ENCODE measurements at regions not wholly inside any gene's neighbourhood (a gene's known extent, or its start where the extent isn't known, plus 50 kb on each side); places are given as distances from the start of the nearest gene placed in this dataset.

DNA sequence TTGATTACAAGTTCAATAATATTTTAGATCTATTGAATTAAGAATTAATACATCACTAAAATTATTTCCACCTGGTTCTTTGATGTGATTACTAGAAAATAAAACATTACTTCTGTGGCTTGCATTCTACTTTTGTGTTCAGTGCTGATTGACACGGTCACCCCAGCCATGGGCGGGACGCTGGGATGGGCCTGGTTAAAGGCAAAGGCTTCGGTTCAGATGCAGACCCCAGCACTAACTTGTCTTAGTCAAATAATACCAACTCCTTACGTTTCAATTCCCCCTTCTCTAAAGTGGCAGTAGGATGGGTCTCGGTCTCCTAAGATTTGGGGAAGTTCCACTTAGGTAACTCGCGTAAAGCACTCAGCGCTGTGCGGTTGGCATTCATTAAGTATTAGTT is 144.9 kb downstream of the URI1 start:
- TF ChIP-seq CTCF (IDR thresholded peaks at IDR 0.05) (no peak), POLR2A (IDR thresholded peaks at IDR 0.05) (no peak)

All from body of pancreas (tissue), 4 donors.